Activated CD4-positive, CD25-positive, alpha-beta regulatory T cell (primary cell): ENCODE measurements at regions not wholly inside any gene's neighbourhood (a gene's known extent, or its start where the extent isn't known, plus 50 kb on each side); places are given as distances from the start of the nearest gene placed in this dataset.
"Not testable (repeated sequence)": the region's sequence is repeated elsewhere in the genome, so short reads cannot be mapped to it uniquely, and the experiment has no call there.

Source experiments
- DNase-seq, 4 experiments: peaks; one replicate each; lab custom pipeline; 2025; lab: John Stamatoyannopoulos, UW

DNA sequence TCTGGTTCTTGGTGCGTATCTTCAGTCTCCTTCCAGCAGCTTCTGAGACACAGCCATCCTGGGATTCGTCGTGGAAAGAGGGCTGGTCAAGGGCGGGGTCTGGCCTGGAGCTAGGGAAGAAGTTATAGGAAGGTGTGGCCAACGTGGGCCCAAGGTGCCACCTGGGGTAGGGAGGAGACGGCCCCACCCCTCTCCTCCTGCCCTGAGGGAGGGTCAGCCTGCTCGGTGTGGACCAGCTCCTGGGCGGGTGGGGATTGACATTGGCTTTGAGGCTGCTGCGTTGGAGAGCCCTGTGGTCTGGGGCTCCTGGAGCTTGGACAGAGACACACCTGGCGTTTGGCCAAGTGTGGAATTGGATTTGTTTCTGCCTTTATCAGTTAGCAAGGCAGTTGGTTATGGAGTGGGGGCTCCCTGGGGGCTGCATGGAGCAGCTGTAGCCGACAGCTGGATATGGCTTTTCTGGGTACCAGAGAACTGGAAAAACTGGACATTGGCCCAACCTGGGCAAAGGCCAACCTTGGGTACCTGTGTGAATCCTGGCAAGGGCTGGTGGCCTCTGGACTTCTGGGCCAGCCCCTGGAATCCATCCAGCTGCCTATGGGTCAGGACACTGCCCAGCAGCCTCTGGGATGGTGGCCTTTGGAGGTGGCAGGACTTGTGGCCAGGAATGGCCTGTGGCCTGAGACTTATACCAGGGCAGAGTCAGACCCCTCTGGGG is 75.7 kb upstream of the PPP1R26 start:
- DNase-seq: no peak

DNA sequence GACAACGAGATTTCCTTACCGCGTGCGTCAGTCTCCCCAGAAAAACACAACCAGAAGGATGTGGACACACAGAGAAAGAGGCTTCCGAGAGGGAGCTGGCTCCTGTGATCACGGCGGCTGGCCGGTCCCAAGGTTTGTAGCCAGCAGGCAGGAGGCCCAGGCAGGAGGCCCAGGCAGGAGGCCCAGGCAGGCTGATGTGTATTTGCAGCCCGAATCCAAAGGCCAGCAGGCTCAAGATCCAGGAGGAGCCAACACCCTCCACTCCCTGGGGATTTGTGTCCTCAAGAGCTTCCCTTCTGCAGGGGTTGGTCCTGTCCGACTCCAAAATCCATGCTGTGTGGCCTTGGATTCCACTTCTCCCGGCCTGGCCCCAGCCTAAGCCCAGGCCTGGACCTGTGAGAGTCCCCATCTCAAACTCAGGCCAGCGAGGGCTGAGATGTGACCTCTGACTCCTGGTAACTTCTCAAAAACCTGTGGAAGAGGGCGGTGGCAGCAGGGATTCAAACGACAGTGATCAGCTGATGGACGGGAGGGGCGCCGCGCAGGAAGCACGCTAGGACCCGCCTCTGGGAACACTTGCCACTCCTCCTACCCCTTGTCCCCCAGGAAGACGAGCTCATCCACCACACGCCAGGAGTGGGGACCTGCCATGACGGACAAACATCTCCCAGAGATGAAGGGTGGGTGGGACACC is 75.0 kb upstream of the PPP1R26 start:
- no peak for DNase-seq

DNA sequence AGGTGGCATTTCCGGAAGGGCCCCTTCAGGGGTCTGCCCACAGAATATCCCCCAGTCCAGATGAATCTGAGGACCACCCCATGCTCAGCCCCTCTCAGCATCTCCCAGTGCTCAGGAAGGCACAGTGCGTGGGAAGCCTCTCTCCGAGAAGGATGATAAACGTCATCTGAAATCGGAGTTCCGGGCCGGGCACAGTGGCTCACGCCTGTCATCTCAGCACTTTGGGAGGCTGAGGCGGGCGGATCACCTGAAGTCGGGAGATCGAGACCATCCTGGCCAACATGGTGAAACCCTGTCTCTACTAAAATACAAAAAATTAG is 74.5 kb upstream of the PPP1R26 start:
- not testable (repeated sequence) for DNase-seq

DNA sequence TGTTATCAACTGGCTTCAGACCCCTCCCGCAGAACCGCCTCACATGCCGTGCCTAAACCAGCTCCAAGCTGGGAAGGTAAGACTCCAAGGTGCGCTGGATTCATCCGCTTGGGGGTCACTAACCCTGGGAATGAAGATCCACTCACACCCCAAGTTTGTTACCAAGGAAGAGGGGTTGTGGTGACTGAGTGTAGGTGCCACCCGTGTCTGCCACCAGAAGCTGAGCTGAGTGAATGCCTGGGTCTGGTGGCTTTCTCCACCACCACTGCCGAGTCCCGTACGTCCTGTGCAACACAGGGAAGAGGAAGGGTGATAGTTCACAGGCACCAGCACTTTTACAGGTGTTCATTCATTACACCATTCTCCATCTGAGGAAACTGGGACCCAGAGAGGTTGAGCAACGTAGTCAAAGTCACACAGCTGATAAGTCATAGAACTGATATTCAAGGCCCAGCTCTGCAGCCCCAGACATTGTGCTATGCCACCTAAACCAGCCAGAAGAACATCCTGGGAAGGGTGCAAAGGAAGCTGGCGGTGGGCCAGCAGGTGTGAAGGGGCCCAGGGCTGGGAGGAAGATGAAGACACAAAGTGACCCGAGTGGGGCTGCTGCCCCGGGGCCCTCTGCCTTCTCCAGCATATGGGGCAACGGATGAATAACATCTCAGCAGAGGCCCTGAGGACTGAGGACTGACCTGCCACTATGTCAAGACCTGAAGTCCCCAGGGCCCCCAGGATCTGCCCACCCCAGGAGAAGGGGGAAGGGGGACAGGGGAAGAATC is 70.9 kb upstream of the PPP1R26 start:
- no peak for DNase-seq

DNA sequence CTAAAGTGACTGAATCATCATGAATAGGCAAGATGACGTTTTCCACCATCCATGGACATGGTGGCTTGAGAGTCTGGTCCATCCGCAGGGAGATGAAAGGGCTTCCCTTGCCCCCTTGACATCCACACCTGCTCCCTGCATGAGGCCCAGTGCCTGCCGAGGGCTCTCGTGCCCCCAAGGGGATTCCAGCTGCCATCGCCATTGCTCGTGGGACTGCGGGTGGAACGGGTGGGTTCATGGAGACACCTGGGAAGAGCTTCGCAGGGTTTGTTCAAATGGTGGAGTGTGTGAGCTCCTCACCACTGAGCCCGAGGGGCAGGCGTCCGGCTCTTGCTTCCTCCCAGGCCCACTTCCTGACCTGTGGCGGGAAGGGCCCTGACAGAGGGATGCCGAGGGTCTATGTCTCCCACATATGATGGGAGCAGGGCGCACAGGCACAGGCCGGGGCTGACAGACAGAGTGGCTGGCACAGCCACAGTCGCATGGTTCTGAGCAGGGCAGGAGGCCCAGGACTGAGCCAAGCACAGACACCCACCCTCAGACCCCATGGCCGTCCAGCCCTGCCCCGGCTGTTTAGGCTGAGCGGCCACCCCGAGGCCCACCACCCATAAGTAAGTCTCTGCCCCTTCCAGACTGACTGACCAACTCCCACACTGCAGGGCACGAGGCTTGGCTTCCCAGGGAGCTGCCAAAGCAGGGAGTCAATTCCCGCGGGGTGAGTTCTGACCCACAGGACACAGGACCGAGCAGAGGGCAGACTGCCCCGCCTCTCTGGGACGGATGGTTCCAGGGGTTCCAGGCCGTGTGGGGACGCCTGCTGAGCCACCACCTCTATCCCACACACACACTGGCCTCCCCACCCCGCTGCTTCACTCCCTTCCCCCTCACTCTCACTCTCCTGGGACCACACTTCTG is 70.0 kb upstream of the PPP1R26 start:
- DNase-seq: no peak

DNA sequence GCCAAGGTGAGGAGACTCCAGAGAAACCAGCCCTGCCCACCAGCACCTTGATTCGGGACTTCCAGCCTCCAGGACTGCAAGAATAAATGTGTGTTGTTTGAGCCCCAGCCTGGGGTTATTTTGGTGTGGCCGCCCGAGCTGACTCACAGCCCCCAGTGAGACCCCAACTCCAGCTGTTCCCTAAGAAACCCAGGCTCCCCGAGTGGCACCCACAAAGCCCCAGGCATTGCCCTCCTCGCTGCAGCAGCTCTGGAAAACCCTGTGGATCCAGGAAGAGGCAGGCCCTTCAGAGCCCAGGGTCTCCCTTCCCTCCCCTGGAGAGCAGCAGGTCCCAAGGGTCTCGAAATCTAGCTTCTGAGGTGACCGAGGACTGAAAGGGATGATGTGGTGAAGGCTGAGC is 69.2 kb upstream of the PPP1R26 start:
- DNase-seq: no peak

DNA sequence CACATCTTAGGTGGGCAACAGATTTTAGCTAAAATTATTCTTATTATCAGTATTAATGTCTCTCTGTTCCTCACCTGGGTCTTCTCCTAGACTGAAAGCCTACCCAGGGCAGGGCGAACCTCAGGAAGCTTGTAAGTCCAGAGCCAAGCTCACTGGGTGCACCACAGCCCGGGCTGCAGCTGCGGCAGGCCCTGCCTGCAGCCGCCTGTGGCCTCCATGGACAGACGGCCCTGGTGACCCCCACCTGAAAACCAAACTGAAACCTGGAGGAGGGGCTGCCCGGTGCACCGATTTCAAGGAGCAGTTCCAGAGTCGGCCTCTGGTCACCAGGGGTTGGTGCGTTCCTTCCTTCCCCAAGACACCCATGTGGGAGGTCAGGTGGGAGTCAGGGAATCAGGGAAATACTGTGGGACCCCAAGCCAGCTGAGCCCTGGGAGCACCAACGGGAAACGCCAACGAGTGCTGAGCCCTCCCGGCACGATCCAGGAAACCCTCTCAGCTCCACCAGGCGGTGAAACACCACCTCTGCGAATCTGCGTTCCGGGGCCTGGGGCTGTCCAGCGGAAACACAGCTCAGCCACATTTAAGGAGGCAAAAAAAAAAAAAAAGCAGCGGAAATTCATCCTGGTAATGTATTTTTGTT is 68.6 kb upstream of the PPP1R26 start:
- no peak for DNase-seq

DNA sequence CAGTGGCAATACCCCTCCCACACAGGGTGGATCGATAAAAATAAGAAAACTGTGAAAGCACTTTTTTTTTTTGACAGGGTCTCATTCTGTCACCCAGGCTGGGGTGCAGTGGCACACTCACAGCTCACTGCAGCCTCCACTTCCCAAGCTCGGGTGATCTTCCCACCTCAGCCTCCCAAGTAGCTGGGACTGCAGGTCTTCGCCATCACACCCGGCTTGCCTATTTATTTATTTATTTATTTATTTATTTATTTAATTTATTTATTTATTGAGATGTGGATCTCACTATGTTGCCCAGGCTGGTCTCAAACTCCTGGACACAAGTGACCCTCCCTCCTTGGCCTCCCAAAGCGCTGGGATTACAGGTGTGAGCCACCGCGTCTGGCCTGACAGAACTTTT is 68.0 kb upstream of the PPP1R26 start:
- not testable (repeated sequence) for DNase-seq

DNA sequence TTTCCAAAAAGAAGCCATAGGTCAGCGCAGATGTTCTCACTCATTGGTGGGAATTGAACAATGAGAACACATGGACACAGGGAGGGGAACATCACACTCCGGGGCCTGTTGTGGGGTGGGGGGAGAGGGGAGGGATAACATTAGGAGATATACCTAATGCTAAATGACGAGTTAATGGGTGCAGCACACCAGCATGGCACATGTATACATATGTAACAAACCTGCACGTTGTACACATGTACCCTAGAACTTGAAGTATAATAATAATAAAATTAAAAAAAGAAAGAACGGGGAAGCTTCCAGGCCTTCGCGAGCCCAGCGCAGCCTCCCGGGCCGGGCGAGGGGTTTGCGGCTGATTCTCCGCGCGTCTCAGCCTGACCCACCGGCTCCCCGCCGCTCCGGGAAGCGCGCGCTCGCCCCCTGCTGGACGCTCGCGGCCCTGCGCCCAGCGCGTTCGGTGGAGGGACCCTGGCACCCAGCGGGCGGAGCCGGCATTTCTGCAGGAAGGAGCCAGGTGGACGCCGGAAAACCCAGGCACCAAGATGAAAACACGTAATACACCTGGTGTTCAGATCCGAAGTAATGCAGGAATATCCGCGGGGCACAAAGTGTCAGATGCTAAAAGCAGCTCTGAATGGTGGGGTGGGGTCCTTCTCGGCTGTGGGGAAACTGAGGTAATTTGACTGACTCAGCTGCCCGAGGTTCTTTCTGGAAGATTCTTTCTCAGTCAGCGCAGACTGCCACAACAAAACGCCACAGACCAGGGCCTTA is 67.1 kb upstream of the PPP1R26 start:
- peak; percentile 32 to 58 (median 52) for DNase-seq

DNA sequence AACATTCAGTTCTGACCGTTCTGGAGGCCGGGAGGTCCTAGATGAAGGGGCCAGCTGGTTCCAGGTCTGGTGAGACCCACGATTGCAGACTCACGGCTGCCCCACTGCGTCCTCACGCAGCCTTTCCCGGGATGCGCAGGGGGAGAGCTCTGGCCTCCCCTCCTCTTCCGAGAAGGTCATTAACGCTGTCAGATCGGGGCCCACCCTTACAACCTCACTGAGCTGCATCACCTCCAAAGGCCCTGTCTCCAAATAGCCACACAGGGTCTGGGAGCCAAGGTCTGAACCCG is 66.6 kb upstream of the PPP1R26 start:
- no peak for DNase-seq

DNA sequence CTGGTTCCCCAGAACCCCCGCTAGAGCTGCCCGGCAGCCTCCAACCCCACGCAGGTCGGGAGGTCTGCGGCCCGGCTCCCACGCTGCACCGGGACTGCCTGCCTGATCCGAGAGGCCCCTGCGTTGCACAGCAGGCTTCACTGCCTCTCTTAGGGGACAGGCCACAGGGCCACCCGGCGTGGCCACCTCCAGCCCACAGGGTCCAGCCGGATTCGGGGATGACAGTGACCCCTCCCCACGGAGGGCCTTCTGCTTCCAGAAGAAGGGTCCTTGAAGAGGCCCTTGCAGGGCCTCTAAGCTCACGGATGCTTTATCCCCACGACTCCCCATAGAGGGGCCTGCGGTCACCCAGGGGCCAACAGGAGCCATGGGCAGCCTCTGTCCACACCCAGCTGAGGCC is 66.1 kb upstream of the PPP1R26 start:
- no peak for DNase-seq

DNA sequence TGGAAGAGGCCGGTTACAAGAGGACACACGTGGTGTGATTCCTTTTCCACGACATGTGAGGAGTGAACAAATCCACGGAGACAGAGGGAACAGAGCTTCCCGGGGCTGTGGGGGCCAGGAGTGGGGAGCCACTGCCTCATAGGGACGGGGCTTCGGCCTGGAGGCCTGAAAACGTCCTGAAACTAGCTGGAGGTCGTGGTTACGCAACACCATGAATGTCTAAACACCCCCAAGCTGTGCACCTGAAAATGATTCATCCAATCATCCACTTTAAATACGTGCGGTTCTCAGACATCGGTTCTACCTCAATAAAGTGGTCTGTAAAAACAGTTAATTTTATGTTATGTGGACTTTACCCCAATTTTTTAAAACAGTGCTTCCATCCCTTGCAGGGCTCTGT is 65.3 kb upstream of the PPP1R26 start:
- no peak for DNase-seq

DNA sequence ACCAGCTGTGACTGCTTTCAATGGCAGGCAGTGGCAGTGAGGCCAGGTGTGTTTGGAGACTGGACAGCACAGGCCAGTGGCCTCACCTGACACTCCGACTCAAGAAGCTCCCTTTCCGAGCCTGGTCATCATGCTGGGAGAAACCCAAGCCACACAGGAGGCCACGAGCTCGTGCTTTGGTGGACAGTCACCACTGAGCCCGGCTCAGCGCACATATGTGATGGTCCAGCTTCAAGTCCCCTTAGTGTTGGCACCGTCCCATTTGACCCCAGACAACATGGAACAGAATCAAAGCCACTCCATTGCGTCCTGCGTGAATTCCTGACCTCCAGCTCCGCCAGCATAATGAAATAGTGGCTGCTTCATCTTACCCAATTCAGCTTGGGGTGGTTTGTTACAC is 64.0 kb upstream of the PPP1R26 start:
- no peak for DNase-seq

DNA sequence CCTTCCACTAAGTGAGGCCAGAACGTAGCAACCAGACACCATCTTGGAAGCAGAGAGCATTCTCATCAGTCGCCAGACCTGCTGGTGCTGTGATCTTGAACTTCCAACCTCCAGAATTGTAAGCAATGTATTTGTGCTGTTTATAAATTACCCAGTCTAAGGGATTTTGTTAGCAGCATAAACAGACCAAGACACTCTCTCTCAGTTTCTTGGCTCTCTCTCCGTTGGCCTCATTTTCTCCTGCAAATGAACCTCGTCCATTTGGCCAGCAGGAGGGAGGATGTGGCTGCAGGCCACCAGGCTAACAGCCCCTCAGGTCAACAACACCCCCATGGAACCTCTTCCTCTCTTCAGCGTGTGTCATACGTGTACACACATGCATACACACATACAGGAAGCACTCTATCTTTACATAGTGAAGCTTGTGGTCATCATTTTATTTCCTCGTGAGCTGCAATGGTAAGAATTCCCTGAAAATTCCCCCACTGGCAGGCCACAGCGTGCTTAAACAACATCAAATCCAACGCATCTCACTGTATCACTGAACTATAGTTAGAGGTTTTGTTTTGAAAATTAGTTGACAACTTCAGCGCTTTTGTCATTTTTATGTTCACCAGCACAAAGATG is 62.8 kb upstream of the PPP1R26 start:
- no peak for DNase-seq

DNA sequence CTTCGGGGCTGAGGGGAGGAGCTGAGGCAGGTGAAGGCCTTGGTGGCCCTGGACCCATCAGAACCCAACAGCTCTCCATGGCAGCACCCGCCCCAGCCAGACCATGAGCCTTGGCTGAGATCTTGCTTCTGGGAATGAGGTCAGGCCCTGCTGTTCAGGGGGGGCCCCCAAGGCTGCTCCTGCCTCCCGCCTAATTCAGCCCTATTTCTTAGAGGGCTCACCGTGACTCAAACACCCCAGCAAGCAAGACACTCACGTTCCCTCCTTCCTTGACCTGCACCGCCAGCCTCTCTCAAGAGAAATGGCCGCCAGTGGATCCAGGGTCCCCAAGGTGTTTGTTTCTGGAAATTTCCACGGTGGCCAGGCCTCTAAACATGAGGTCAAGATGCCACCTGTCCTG is 61.4 kb upstream of the PPP1R26 start:
- no peak for DNase-seq

DNA sequence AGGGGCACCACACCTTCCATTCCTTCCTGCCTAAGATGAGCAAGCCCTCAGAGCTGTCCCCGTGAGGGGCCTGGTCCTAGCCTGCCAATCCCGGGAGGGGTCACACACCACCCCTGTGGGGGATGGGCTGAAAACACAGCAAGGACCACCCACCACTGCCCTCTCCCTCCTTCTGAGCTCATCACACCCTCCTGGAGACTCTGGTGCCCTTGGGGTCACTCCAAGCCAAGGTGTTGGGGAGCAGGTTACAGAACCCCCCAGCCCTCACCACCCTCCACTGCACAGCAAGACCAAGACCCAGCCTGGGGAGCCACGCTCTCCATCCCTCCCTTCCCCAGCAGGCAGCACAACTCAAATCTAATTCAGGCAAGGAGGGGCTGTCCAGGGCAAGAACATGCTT is 60.5 kb upstream of the PPP1R26 start:
- no peak for DNase-seq

DNA sequence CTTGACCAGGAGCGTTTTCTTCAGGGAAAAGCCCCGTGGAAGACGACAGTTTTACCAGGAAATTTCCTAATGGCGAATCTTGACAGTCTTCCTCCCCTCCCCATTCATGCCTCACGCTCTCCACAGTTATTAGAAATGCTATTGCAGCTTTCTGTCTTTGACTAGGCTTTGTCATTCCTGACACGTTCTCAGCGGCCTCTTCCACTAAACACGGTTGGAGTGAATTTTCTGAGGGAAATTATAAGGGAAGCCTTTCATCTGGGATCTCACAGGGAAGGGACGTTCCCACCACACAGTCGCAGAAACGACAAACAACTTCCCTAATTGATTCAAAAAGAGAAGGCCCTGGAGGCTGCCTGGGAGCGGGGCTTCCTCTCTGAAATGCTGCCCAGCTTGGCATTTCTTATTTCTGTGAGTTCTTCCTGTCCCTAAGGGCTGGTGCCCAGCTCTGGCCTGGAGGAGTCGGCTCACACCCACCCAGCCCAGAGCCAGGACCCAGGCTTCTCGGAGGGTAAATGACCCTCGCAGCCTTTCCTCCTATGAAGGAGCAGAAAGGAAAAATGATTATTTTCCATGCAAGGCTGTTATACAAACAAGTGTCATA is 57.1 kb upstream of the PPP1R26 start:
- no peak for DNase-seq

DNA sequence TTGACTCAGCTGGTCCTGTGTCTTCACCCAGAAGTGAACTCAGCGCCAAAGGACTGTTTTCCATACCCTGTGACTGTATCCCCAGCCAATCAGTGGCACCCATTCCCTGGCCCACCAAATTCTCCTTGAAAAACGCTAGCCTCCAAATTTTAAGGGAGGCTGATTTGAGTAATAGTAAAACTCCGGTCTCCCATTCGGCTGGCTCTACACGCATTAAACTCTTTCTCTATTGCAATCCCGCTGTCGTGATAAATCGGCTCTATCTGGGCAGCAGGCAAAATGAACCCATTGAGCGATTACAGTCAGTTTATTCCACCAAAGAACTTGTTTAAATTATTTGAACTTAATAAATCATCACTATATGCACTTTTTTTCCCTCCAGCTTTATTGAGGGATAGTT is 55.9 kb upstream of the PPP1R26 start:
- no peak for DNase-seq
